GOT3 (cell line): ENCODE measurements at regions not wholly inside any gene's neighbourhood (a gene's known extent, or its start where the extent isn't known, plus 50 kb on each side); places are given as distances from the start of the nearest gene placed in this dataset.

ENCODE experiments used
- DNase-seq: peaks from one replicate; lab custom pipeline; 2025; ENCODE audit warnings: mixed read lengths; lab: John Stamatoyannopoulos, UW

- no peak for DNase-seq
These were observed 49.7 kb downstream of the GLI2 start for GRCh38 chr2:120785228-120785966.

GRCh38 chr2:120786038-120786960 is 50.6 kb downstream of the GLI2 start:
- no peak for DNase-seq

GRCh38 chr2:120787111-120787821 is 51.6 kb downstream of the GLI2 start:
- no peak for DNase-seq

- no peak for DNase-seq
These were observed 52.4 kb downstream of the GLI2 start for GRCh38 chr2:120787822-120788700.

- DNase-seq, result no peak
These were observed 55.7 kb downstream of the GLI2 start for GRCh38 chr2:120791243-120791961.

GRCh38 chr2:120791962-120792297 is 56.3 kb downstream of the GLI2 start:
- no peak for DNase-seq

- no peak for DNase-seq
These were observed 58.2 kb downstream of the GLI2 start for GRCh38 chr2:120793682-120794403.

GRCh38 chr2:120794716-120795115 is 59.0 kb downstream of the GLI2 start:
- DNase-seq, result no peak

- DNase-seq, result no peak
These were observed 60.4 kb downstream of the GLI2 start for GRCh38 chr2:120796094-120796493.

- no peak for DNase-seq
These were observed 62.0 kb downstream of the GLI2 start for GRCh38 chr2:120797421-120798221.

- no peak for DNase-seq
These were observed 63.0 kb downstream of the GLI2 start for GRCh38 chr2:120798567-120799247.

GRCh38 chr2:120802158-120802557 is 66.5 kb downstream of the GLI2 start:
- DNase-seq, result no peak

- DNase-seq, result no peak
These were observed 67.3 kb downstream of the GLI2 start for GRCh38 chr2:120802867-120803484.

- DNase-seq, result no peak
These were observed 68.2 kb downstream of the GLI2 start for GRCh38 chr2:120803764-120804335.

- no peak for DNase-seq
These were observed 68.8 kb downstream of the GLI2 start for GRCh38 chr2:120804459-120804858.

GRCh38 chr2:120805011-120805410 is 69.3 kb downstream of the GLI2 start:
- DNase-seq, result no peak

- no peak for DNase-seq
These were observed 69.9 kb downstream of the GLI2 start for GRCh38 chr2:120805602-120806001.

GRCh38 chr2:120807751-120808150 is 72.1 kb downstream of the GLI2 start:
- DNase-seq, result no peak
